Cardiac septum (tissue), 1 donor: ENCODE measurements at regions not wholly inside any gene's neighbourhood (a gene's known extent, or its start where the extent isn't known, plus 50 kb on each side); places are given as distances from the start of the nearest gene placed in this dataset.
"Not testable (repeated sequence)": the region's sequence is repeated elsewhere in the genome, so short reads cannot be mapped to it uniquely, and the experiment has no call there.

ENCODE experiments used
- DNase-seq: peaks from one replicate; pipeline ENCODE4 v3.0.0-alpha.2; 2020; ENCODE audit warnings: low spot score
- intact Hi-C: fragments of 100-400 bp; cut with DNase I; formaldehyde crosslinking; loops from one replicate; pipeline ENCODE4 v1.14.0; 2022
- donor health status: DM: no; HTN: no; CAD: no.

DNA sequence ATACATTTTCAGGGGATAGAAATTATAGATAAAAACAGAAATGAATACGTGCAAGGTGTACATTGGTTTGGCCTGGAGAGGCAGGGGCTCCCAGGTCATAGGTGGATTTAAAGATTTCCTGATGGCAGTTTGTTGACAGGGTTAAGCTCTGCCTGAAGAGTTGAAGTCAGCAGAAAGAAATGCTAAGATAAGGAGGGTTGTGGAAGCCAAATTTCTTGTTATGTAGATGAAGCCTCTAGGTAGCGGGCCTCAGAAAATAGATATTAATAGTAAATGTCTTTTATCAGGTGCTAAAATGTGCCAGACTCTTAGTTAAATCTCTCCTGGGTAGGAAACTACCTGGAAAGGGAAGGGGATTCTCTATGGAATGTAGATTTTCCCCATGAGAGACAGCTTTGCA lies 188.8 kb downstream of the CDH26 start:
- DNase-seq, result no peak
- intact Hi-C loops, result no loop called here

GRCh38 chr20:60148885-60149284 lies 190.7 kb downstream of the CDH26 start:
- DNase-seq, result no peak
- intact Hi-C loops, result no loop called here

DNA sequence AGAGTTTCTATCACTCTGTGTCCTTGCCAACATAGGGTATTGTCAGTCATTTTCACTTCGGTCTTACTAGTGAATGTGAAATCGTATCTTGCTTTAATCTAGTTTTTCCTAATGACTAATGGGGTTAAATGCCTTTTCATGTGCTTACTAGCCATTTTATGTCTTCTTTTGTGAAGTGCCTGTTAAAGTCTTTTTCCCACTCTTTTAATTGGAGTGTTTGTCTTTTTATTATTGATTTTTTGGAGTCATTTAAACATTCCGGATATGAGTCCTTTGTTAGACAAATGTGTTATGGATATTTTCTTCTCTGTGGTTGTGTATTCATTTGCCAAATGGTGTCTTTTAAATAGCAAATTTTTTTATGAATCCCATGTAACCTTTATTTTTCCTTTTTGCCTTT lies 194.6 kb downstream of the CDH26 start:
- DNase-seq, result no peak
- intact Hi-C loops, result no loop called here

DNA sequence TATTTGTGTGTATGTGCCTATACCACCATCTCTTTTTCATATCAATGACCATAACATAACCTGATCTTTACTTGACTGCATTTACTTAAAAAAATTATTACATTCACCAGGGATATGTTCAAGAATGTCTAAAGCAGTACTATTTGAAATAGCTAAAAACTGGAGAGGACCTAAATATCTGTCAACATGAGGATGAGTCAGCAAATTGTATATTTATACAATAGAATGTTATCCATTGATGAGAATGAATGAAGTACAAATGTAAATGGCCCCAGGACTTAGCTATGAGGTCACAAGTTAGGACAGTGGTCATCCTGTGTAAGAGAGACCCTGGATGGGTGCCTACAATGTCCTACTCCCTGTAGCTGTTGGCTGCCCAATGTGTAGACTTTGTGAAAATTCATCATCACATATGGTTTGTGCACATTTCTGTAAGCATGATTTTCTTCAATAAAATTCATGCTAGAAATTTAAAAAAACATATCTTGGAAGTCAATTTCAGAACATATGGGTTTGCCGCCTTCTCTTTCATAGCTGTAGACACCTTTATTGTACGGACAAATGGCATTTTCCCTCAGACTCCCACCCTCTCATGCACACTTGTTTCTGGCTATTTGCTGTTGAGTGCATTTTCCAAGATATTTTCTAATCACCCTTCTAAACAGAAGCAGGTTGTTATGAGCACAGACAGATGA lies 202.4 kb downstream of the CDH26 start:
- intact Hi-C loops, result no loop called here

DNA sequence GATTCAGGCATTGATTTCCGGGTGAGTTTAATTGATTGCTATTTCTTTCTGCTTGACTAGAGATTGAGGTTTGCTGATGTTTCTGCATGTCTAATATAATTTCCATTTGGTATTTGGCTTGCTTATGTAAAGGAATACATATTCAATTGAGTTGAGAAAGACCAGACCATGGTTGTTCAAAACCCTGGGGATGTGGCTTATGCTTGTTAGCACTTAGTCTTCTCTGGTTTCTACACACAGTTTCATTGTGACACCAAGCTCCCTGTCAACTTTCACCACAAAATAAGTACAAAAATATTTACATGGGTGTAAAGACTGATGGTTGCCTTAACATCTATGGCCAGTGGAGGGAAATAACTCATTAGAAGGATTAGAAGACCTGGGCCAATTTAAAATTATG lies 209.6 kb downstream of the CDH26 start:
- intact Hi-C loops, result no loop called here
- DNase-seq, result no peak

More for the DNA sequence above, 202.4 kb downstream of the CDH26 start:
- DNase-seq, result no peak

- no peak for DNase-seq
- intact Hi-C loops, result no loop called here
Observed at GRCh38 chr20:60168963-60169362, 210.7 kb downstream of the CDH26 start.

DNA sequence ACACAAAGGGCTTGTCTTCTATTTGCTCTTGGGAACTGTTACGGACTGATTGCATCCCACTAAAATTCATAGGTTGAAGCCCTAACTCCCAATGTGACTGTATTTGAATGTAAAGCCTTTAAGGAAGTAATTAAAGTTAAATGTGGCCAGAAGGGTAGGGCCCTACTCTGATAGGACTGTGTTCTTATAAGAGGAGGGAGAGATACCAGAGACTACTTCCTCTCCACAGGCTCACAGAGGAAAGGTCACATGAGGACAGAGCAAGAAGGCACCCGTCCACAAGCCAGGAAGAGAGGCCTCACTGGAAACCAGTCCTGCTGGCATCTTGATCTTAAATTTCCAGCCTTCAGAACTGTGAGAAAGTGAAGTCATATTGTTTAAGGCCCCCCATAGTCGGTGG lies 211.9 kb downstream of the CDH26 start:
- intact Hi-C loops, result no loop called here

GRCh38 chr20:60171313-60171712 lies 213.1 kb downstream of the CDH26 start:
- intact Hi-C loops, result no loop called here
- DNase-seq, result no peak

More for the DNA sequence above, 211.9 kb downstream of the CDH26 start:
- no peak for DNase-seq

GRCh38 chr20:60171738-60172137 lies 213.5 kb downstream of the CDH26 start:
- no peak for DNase-seq
- intact Hi-C loops, result no loop called here

DNA sequence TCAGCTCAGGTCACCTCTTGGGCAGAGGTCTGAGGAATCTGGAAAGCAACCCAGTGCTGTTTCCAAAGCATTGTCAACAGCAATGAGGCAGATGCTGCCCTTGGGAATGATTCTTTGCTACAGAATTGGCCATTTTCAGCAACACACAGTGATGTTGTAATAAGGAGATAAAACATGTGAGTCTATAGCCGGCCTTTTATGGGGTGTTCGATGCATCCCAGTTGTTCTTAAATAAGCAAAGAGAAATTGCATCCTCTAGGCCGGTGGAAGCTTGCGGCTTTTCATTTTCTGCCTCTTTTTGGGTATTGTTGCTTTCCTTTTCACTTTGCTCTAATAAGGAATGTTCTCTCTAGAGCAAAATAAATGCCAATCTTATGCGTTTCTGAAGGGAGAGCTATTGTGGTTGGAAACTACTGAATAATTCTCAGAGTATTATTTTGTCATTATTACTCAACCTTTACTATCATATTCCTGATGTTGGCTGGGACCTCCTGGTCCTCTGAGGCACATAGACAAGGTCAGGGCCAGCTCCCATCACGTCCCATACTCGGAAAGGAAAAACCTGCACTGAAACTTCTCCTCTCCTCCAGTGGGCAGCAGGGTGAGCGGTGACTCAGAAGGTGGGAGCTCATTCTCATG lies 214.2 kb downstream of the CDH26 start:
- no peak for DNase-seq
- intact Hi-C loops, result no loop called here

- no peak for DNase-seq
- intact Hi-C loops, result no loop called here
Observed at GRCh38 chr20:60177080-60177479, 218.9 kb downstream of the CDH26 start.

- intact Hi-C loops, result no loop called here
- no peak for DNase-seq
Observed at GRCh38 chr20:60180986-60181385, 222.8 kb downstream of the CDH26 start.

GRCh38 chr20:60186412-60186811 lies 228.2 kb downstream of the CDH26 start:
- intact Hi-C loops, result no loop called here
- DNase-seq, result no peak

DNA sequence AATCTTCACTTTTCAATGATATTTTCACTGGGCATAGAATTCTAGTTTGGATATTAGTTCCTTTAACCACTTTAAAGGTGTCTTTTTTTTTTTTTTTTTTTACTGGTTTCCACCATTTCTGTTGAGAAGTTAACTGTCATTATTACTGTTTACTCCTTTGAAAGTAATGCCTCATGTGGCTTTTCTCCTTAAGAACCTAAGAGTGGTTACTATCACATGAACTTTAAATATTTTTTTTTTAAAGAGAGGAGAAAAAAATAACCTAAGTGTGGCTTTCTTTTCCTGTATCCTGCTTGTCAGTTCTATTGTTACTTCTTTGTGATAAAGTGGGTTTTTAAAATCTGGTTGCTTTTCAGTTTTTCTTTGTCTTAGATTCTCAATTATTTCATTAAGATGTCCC lies 229.5 kb downstream of the CDH26 start:
- intact Hi-C loops, result no loop called here
- DNase-seq, result no peak

GRCh38 chr20:60191014-60191413 lies 232.8 kb downstream of the CDH26 start:
- intact Hi-C loops, result no loop called here
- no peak for DNase-seq

DNA sequence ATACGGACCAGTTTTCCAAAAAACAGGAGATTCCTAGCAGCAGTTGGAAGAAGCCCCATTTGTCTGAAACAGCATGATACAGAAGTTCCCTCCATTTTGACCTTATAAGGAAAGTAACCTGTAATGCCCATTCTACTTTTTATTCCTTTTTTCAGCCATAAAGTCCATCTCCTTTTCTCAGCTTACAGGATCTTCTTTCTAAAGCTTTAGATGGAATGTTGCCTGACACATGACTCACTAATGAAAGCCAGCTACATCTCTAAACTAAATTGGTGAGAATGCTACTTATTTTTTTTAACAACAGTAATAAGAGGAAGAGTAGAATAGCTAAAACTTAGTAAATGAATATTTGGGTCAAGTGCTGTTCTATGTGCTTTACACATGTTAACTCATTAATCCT lies 234.1 kb downstream of the CDH26 start:
- DNase-seq, result no peak
- intact Hi-C loops, result no loop called here

GRCh38 chr20:60199132-60199531 lies 240.9 kb downstream of the CDH26 start:
- intact Hi-C loops, DNase-seq: not testable (repeated sequence)

GRCh38 chr20:60199866-60200265 lies 241.6 kb downstream of the CDH26 start:
- no peak for DNase-seq
- intact Hi-C loops, result no loop called here

- no peak for DNase-seq
- intact Hi-C loops, result no loop called here
Observed at GRCh38 chr20:60200305-60200918, 242.2 kb downstream of the CDH26 start.

GRCh38 chr20:60201198-60201835 lies 243.1 kb downstream of the CDH26 start:
- DNase-seq, result no peak
- intact Hi-C loops, result no loop called here

DNA sequence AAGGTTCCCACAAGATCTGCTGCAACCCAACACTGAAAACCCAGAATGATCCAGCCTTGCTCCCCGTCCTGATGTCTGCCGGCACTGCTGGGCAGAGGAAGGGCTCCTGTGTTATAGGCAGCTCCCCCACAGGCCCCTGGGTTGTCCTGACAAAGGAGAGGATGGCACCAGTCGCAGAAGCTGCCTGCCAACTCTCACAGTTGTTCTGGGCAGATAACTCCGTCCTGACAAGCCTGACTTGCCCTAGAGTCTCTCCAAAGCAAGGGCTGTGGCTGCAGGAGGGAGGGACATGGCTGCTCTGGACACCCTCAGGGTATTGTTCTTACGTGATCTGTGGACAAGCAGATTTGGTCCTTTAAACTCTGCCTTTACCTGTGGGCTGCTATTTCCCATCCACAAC lies 243.8 kb downstream of the CDH26 start:
- intact Hi-C loops, result no loop called here
- DNase-seq, result no peak
